DOHH2 (cell line): ENCODE measurements at regions not wholly inside any gene's neighbourhood (a gene's known extent, or its start where the extent isn't known, plus 50 kb on each side); places are given as distances from the start of the nearest gene placed in this dataset.

Source experiments
- H3F3A ChIP-seq: fragments of 200-600 bp; sonication (generic), shearing (Covaris generic); 2 replicates; pipeline ENCODE4 v1.6.0; 2016; ENCODE audit warnings: antibody characterized with exemption, mild to moderate bottlenecking; ENCODE audit not compliant: control insufficient read depth, insufficient read depth
- H3K27ac ChIP-seq: fragments of 200-600 bp; sonication (generic); 2 replicates; pipeline ENCODE4 v1.5.1; 2014; ENCODE audit warnings: low read depth, mild to moderate bottlenecking, low read length, moderate library complexity
- H3K27me3 ChIP-seq: fragments of 200-600 bp; sonication (generic); 2 replicates; pipeline ENCODE4 v1.6.1; 2014; ENCODE audit warnings: mild to moderate bottlenecking, low read length, mixed read lengths; ENCODE audit not compliant: control insufficient read depth
- H3K36me3 ChIP-seq: fragments of 200-600 bp; sonication (generic); 2 replicates; pipeline ENCODE4 v1.6.1; 2014; ENCODE audit warnings: mild to moderate bottlenecking, low read length, moderate library complexity, mixed read lengths; ENCODE audit not compliant: control insufficient read depth
- H3K4me1 ChIP-seq: fragments of 200-600 bp; sonication (generic); 2 replicates; pipeline ENCODE4 v1.6.1; 2014; ENCODE audit warnings: mild to moderate bottlenecking, low read length, mixed read lengths; ENCODE audit not compliant: control insufficient read depth
- H3K4me2 ChIP-seq: fragments of 200-600 bp; sonication (generic); 2 replicates; pipeline ENCODE4 v1.6.0; 2014; ENCODE audit warnings: mild to moderate bottlenecking, low read length, moderate library complexity
- H3K4me3 ChIP-seq: fragments of 200-600 bp; sonication (generic); 2 replicates; pipeline ENCODE4 v1.5.1; 2014; ENCODE audit warnings: mild to moderate bottlenecking, low read length, mixed read lengths
- H3K79me2 ChIP-seq: fragments of 200-600 bp; sonication (generic); 2 replicates; pipeline ENCODE4 v1.6.1; 2014; ENCODE audit warnings: mild to moderate bottlenecking, low read length, mixed read lengths; ENCODE audit not compliant: control insufficient read depth
- H3K9me2 ChIP-seq: fragments of 200-600 bp; sonication (generic); replicated peaks from 2 replicates; pipeline ENCODE4 v1.6.1; 2014; ENCODE audit warnings: mild to moderate bottlenecking, low read length, mixed read lengths; ENCODE audit not compliant: control insufficient read depth
- H3K9me3 ChIP-seq: fragments of 200-600 bp; sonication (generic); 2 replicates; pipeline ENCODE4 v1.6.1; 2014; ENCODE audit warnings: antibody characterized with exemption, low read length, mixed read lengths; ENCODE audit not compliant: control insufficient read depth, insufficient read depth
- H4K20me1 ChIP-seq: fragments of 200-600 bp; sonication (generic); 2 replicates; pipeline ENCODE4 v1.6.0; 2014; ENCODE audit warnings: low read depth, mild to moderate bottlenecking, antibody characterized with exemption, low read length, moderate library complexity; ENCODE audit not compliant: control insufficient read depth, insufficient read depth
- CTCF ChIP-seq: fragments of 200-600 bp; sonication (generic); IDR thresholded peaks from one replicate; pipeline ENCODE4 v1.5.1; 2014; ENCODE audit warnings: antibody characterized with exemption, mild to moderate bottlenecking, low read depth, low read length; ENCODE audit not compliant: poor library complexity, severe bottlenecking
- EZH2phosphoT487 ChIP-seq: fragments of 200-600 bp; sonication (generic); IDR thresholded peaks from 2 replicates; pipeline ENCODE4 v1.6.1; 2017; ENCODE audit warnings: borderline replicate concordance, mild to moderate bottlenecking, antibody characterized with exemption, low read length, moderate library complexity, mixed read lengths

DNA sequence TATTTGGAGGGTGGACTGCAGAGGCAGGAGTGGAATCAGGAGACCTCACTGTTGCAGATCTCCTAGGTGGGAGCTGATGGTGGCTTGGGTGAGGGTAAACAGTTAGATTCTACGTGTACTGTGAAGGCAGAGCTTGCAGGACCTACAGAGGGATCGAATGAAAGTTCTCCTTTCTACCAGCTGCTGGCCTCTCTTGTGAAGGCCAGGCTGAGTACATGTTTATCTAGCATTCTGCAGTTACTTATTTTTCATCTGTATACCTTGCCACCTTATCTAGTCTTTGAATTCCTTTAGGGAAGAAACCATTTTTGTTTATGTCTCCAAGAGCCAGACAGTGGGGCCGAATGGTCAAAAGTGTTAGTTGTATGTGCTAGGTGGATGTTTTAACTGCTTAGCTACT, 57.6 kb downstream of the PTTG1 start:
- H3K27me3 ChIP-seq = no peaks in the 10 kb centered on the region
- TF ChIP-seq EZH2phosphoT487 (no peak), CTCF (no peak)
- H3F3A ChIP-seq = no peaks in the 10 kb centered on the region
- no peak overlapping the region for H3K4me3 ChIP-seq
- H3K36me3 ChIP-seq = peaks cover 79% of the 10 kb centered on the region
- no peaks in the 10 kb centered on the region for H3K9me2 ChIP-seq
- no peak overlapping the region for H3K4me2 ChIP-seq
- peaks cover 8% of the 10 kb centered on the region for H4K20me1 ChIP-seq
- H3K27ac ChIP-seq = no peak overlapping the region
- H3K4me1 ChIP-seq = peaks cover 16% of the 10 kb centered on the region
- no peaks in the 10 kb centered on the region for H3K9me3 ChIP-seq
- peaks cover 92% of the 10 kb centered on the region for H3K79me2 ChIP-seq

DNA sequence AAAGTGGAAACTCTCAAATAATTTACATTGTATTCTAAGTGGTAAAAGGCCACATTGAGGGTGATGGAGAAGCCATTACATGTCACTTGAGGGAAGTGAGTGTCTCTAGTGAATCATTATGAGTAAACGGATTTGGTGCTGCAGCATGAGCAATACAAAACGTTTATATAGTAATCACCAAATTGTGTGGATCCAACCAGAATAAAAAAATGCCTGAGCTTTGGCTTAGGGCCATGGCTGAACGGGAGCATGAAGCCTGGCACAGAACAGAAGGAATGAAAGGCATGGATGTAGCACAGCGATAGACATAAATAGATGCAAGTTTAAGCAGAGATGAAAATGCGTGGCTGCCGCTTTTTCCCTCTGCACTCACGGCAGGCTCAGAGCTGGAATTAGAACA, 58.3 kb downstream of the PTTG1 start:
- Histone ChIP-seq H3K4me2 (no peak overlapping the region), H3F3A (no peaks in the 10 kb centered on the region), H3K4me3 (no peak overlapping the region), H3K79me2 (peaks cover 85% of the 10 kb centered on the region), H3K27ac (no peak overlapping the region), H3K36me3 (peaks cover 81% of the 10 kb centered on the region), H3K27me3 (no peaks in the 10 kb centered on the region), H4K20me1 (peaks cover 8% of the 10 kb centered on the region), H3K9me3 (no peaks in the 10 kb centered on the region), H3K4me1 (peaks cover 16% of the 10 kb centered on the region), H3K9me2 (no peaks in the 10 kb centered on the region)
- TF ChIP-seq CTCF = no peak
- TF ChIP-seq EZH2phosphoT487 = no peak

GRCh38 chr5:160480652-160481051, 59.0 kb downstream of the PTTG1 start:
- H3K4me2 ChIP-seq = no peak overlapping the region
- peaks cover 16% of the 10 kb centered on the region for H3K4me1 ChIP-seq

More at GRCh38 chr5:160480652-160481051, 59.0 kb downstream of the PTTG1 start:
- Histone ChIP-seq H3K9me2 (no peaks in the 10 kb centered on the region), H3K79me2 (peaks cover 78% of the 10 kb centered on the region), H3K36me3 (peaks cover 81% of the 10 kb centered on the region), H4K20me1 (peaks cover 8% of the 10 kb centered on the region), H3K27ac (no peak overlapping the region), H3K27me3 (no peaks in the 10 kb centered on the region), H3F3A (no peaks in the 10 kb centered on the region), H3K9me3 (no peaks in the 10 kb centered on the region), H3K4me3 (no peak overlapping the region)
- no peak for TF ChIP-seq EZH2phosphoT487
- TF ChIP-seq CTCF = no peak
